ENCODE measurements at regions not wholly inside any gene's neighbourhood (a gene's known extent, or its start where the extent isn't known, plus 50 kb on each side); places are given as distances from the start of the nearest gene placed in this dataset.

GRCh38 chr13:107202371-107203023, 634.6 kb upstream of the ARGLU1 start:
- DNase-seq (ENCODE audit: low read depth) = no peak

DNA sequence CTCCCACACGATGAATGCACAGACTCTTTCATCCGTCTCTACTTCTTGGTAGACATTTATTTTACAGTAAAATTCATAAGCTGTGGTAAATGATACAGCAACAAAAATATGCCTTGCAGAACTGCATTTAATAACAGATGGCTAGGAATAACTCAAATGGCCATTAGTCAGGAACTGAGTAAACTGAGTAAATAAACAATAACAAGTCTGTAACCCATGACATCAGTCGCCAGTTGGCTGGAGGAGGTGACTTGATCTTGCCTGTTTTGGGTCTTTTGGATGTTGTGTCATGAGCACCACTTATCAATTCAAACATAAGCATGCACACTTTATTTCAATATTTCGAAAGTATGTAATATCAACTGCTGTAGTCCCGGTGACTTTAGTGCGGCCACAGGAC, 632.6 kb upstream of the ARGLU1 start:
- no peak for DNase-seq (ENCODE audit: low read depth)

- DNase-seq (ENCODE audit: low read depth) = no peak
These were observed 624.4 kb upstream of the ARGLU1 start for GRCh38 chr13:107192289-107192688.

DNA sequence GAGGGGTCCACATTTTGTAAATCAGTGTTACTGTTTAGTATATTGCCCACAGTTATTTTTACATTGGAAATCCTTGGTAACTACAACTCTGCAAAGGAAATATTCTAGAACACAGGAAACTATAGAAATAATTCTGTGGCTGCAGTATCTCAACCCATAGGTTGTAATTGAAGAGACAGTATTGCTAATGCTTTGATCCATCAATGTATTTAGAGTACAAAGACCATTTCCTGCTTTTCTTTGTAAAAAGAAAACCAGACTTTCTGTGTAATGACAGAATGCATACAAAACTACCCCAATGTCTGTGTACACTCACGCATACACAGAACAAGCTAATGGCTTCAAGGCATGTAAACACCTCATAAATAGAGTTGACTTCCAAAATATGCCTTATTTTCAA, 622.1 kb upstream of the ARGLU1 start:
- no peak for DNase-seq (ENCODE audit: low read depth)

- DNase-seq (ENCODE audit: low read depth) = no peak
These were observed 618.0 kb upstream of the ARGLU1 start for GRCh38 chr13:107185889-107186288.

DNA sequence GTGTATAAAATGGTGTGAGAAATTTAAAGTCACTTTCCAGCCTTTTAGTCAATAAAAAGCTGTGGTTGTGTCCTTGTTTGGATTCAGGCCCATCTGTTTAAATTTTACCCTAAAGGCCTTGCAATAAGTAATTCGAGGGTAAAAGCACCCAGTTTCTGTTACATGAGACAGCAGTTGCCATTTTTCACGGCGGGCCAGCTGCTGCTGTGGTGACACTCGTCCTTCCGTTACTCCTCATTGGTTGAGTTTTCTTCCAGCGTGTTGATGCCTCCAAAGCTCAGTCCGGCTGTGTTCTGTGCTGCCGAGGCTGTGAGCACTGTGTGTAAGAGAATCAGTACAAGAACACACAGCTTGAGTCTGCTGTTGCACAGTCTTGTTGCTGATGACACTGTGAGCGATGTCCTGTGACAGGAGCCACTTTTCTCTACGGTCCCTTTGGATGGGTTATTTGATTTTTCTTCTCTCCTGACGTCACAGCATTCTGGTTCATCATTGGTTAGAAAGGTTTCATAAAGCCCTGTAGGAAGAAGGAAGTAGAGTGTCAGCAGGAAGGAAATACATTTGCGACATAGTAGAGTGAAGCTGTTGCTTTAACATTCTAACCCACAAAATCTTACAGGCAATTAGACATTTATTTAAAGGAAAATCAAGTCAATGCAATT, 602.5 kb upstream of the ARGLU1 start:
- DNase-seq (ENCODE audit: low read depth) = no peak

- no peak for DNase-seq (ENCODE audit: low read depth)
These were observed 589.3 kb upstream of the ARGLU1 start for GRCh38 chr13:107157271-107157670.

DNA sequence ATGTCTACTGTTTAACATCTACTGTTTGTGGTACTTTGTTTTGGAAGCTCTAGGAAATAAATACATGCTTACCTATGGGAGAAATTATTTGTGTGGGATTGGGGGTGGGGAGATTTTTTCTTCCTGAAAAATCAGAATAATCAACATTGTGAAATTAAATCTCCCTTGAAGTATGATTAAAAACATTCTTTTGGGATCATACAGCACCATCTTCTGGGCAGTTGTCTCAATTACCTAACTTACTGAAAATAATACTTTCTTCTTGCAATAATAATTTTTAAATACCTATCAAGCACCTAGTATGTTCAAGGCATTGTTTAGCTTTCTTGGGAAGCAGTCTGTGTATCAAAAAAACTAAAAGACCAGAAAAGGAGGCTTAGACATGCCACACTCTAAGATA, 576.5 kb upstream of the ARGLU1 start:
- DNase-seq (ENCODE audit: low read depth) = no peak

GRCh38 chr13:107141767-107142166, 573.8 kb upstream of the ARGLU1 start:
- no peak for DNase-seq (ENCODE audit: low read depth)

GRCh38 chr13:107139006-107139405, 571.1 kb upstream of the ARGLU1 start:
- no peak for DNase-seq (ENCODE audit: low read depth)

GRCh38 chr13:107138486-107138885, 570.5 kb upstream of the ARGLU1 start:
- no peak for DNase-seq (ENCODE audit: low read depth)

- DNase-seq (ENCODE audit: low read depth) = no peak
These were observed 566.0 kb upstream of the ARGLU1 start for GRCh38 chr13:107133950-107134349.

GRCh38 chr13:107130566-107130965, 562.6 kb upstream of the ARGLU1 start:
- no peak for DNase-seq (ENCODE audit: low read depth)

GRCh38 chr13:107124730-107125129, 556.8 kb upstream of the ARGLU1 start:
- no peak for DNase-seq (ENCODE audit: low read depth)

DNA sequence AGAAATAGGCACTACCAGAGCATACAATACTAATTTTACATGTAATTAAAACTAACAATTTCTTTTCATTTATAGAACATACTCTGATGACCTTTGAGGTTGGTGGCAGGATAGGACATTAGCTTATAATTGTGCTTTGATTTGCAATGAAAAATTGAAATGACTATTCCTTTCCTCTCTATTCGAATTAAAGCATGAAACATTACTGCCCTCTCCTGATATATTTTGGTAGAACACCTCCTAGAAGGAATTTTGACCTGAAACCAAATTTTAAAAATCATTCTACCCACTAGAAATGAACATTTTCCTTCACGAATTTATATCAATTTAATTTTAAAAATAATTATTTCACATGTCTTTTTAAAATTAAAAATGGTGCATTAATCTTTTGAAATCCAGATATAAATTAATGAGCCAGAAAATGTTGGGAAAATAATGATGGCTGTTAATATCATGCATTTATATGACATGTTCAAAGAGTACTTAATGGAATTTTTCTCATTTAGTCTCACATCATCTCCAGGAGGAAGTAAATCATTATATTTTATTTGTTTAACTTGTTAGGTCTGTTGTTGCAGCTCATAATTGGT, 556.3 kb upstream of the ARGLU1 start:
- no peak for DNase-seq (ENCODE audit: low read depth)

DNA sequence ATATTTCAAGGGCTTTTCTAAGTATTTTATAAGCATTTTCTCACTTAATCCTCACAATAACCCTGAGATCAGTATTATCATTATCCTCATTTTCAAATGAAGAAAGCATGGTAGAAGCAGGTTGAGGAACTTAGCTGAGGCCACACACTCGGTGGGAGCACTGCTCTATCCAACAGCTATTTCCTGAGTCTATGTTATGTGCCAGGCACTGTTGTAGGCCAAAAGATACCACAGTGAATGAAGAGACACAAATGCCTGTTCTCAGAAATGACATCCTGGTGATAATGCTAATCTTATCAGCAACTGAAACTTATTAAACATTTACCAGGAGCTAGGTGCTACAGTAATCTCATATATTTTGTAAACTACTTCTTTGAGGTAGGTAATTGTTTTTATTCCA, 553.9 kb upstream of the ARGLU1 start:
- DNase-seq (ENCODE audit: low read depth) = no peak

GRCh38 chr13:107119989-107120881, 552.3 kb upstream of the ARGLU1 start:
- DNase-seq (ENCODE audit: low read depth) = no peak

- DNase-seq (ENCODE audit: low read depth) = no peak
These were observed 550.6 kb upstream of the ARGLU1 start for GRCh38 chr13:107118506-107118905.

- DNase-seq (ENCODE audit: low read depth) = no peak
These were observed 549.5 kb upstream of the ARGLU1 start for GRCh38 chr13:107117327-107118012.

DNA sequence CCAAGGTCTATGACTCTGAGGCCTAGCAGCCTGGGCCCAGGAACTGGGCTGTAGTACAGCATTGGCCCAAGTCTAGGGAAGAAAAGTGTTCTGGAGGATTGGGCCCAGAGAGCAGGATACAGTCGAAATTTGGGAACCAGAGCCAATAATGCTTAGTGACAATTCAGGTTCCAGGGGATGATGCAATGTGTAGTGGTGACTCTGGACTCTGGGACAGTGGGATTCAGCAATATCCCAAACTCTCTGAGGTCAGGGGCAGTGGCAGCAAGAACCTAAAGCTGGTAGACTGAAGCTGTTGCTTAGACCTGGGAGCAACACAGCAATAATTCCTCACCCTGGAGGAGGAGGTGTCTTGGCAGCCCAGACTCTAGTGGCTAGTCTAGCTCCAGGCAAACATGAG, 545.5 kb upstream of the ARGLU1 start:
- no peak for DNase-seq (ENCODE audit: low read depth)

DNA sequence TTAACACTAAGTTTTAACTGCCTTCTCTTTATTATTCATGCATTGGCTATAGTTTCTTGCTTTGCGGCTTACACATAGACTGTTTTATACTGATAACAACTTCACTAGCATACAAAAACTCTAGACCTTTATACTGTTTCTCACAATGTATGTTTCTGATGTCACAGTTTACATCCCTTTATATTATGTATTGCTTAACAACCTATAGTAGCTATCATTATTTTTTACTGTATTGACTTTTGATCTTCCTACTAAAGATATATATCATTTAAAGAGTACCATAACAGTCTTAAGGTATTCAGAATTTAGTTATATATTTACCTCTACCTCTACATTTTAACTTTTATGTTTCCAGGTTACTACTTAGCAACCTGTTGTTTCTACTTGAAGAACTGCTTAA, 543.3 kb upstream of the ARGLU1 start:
- no peak for DNase-seq (ENCODE audit: low read depth)

- DNase-seq (ENCODE audit: low read depth) = no peak
These were observed 536.7 kb upstream of the ARGLU1 start for GRCh38 chr13:107104631-107105030.

Measured in stimulated activated CD4-positive, alpha-beta T cell treated with anti-CD3 and anti-CD28 coated beads, Interleukin-2, amount 100 ng/mL, for 4 hours (primary cell).